HFF-Myc (cell line): ENCODE measurements at regions not wholly inside any gene's neighbourhood (a gene's known extent, or its start where the extent isn't known, plus 50 kb on each side); places are given as distances from the start of the nearest gene placed in this dataset.

Experiments
- DNase-seq: peaks from one replicate; pipeline ENCODE4 v3.0.0-alpha.2; 2011; ENCODE audit warnings: low read depth; ENCODE audit errors: extremely low read depth
- H3K4me3 ChIP-seq: replicated peaks from 2 replicates; pipeline ENCODE4 v1.5.1; 2011; ENCODE audit warnings: low read depth, mild to moderate bottlenecking, control low read depth, low read length
- CTCF ChIP-seq: IDR thresholded peaks from 2 replicates; pipeline ENCODE4 v1.5.1; 2012; ENCODE audit warnings: mild to moderate bottlenecking, low read depth, low read length, control low read depth; ENCODE audit errors: missing control alignments

- TF ChIP-seq CTCF, result no peak
- no peak overlapping the region for H3K4me3 ChIP-seq
- DNase-seq, result no peak
These were observed 787.4 kb upstream of the EEF2KMT start for GRCh38 chr16:5884996-5885395.

GRCh38 chr16:5884339-5884738 lies 786.7 kb upstream of the EEF2KMT start:
- no peak for DNase-seq
- no peak overlapping the region for H3K4me3 ChIP-seq
- no peak for TF ChIP-seq CTCF

- DNase-seq, result no peak
- no peak overlapping the region for H3K4me3 ChIP-seq
- no peak for TF ChIP-seq CTCF
These were observed 784.6 kb upstream of the EEF2KMT start for GRCh38 chr16:5882087-5882640.

- no peak overlapping the region for H3K4me3 ChIP-seq
- no peak for TF ChIP-seq CTCF
- DNase-seq, result no peak
These were observed 777.8 kb upstream of the EEF2KMT start for GRCh38 chr16:5875416-5875815.

GRCh38 chr16:5874899-5875298 lies 777.3 kb upstream of the EEF2KMT start:
- no peak overlapping the region for H3K4me3 ChIP-seq
- no peak for DNase-seq
- no peak for TF ChIP-seq CTCF

- TF ChIP-seq CTCF, result no peak
- DNase-seq, result no peak
- no peak overlapping the region for H3K4me3 ChIP-seq
These were observed 775.6 kb upstream of the EEF2KMT start for GRCh38 chr16:5873221-5873620.
